ENCODE measurements at regions not wholly inside any gene's neighbourhood (a gene's known extent, or its start where the extent isn't known, plus 50 kb on each side); places are given as distances from the start of the nearest gene placed in this dataset.

DNA sequence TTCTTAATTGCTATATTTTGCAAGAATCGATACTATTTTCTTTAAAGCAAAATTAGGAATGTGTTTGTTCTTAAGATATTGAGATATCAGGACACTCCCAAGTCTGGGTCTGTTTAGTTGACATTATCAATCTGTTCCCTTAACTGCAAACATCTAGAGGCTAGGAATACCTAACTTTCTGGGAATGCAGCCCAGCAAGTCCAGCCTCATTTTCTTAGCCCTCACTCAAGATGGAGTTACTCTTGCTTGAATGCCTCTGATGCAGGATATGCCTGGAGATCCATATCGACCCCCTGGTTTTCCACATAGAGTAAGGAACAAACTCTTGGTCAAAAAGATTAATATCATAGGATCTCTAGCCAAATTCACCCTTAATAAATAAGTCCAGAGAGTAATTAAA is 305.3 kb upstream of the COBL start:
- TF ChIP-seq, protein P1, sequence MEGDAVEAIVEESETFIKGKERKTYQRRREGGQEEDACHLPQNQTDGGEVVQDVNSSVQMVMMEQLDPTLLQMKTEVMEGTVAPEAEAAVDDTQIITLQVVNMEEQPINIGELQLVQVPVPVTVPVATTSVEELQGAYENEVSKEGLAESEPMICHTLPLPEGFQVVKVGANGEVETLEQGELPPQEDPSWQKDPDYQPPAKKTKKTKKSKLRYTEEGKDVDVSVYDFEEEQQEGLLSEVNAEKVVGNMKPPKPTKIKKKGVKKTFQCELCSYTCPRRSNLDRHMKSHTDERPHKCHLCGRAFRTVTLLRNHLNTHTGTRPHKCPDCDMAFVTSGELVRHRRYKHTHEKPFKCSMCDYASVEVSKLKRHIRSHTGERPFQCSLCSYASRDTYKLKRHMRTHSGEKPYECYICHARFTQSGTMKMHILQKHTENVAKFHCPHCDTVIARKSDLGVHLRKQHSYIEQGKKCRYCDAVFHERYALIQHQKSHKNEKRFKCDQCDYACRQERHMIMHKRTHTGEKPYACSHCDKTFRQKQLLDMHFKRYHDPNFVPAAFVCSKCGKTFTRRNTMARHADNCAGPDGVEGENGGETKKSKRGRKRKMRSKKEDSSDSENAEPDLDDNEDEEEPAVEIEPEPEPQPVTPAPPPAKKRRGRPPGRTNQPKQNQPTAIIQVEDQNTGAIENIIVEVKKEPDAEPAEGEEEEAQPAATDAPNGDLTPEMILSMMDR (IDR thresholded peaks at IDR 0.05) = no peak
- no peak for TF ChIP-seq POLR2A (IDR thresholded peaks at IDR 0.05)

Measured in body of pancreas (tissue), 4 donors.